Keratinocyte (primary cell): ENCODE measurements at regions not wholly inside any gene's neighbourhood (a gene's known extent, or its start where the extent isn't known, plus 50 kb on each side); places are given as distances from the start of the nearest gene placed in this dataset.

Experiments used
- CTCF ChIP-seq, 3 experiments: IDR thresholded peaks in 1 of 3; conservative IDR thresholded peaks in 1 of 3; optimal IDR thresholded peaks in 1 of 3; 2 replicates in 2 of 3; 3 replicates in 1 of 3; pipeline versions ENCODE3 to v1.5.1; 2011; ENCODE audit warnings: low read length in 3 of 3, mild to moderate bottlenecking in 3 of 3, moderate library complexity in 2 of 3, control low read depth in 1 of 3, inconsistent platforms in 1 of 3; ENCODE audit not compliant: insufficient read depth in 2 of 3; ENCODE audit errors: extremely low read depth in 1 of 3
- EZH2 ChIP-seq: IDR thresholded peaks from one replicate; pipeline ENCODE4 v1.6.1; 2012; ENCODE audit warnings: inconsistent platforms, mild to moderate bottlenecking, low read length, moderate library complexity

- TF ChIP-seq CTCF (optimal IDR thresholded peaks at IDR 0.05 in 1 of 3, IDR thresholded peaks at IDR 0.05 in 1 of 3, conservative IDR thresholded peaks at IDR 0.05 in 1 of 3; ENCODE audit: extremely low read depth in 1 of 3, insufficient read depth in 2 of 3, low read length in 3 of 3) (no peak), EZH2 (no peak)
These were observed 266.1 kb downstream of the TSHZ3 start for GRCh38 chr19:31083105-31083504.
